ENCODE measurements at regions not wholly inside any gene's neighbourhood (a gene's known extent, or its start where the extent isn't known, plus 50 kb on each side); places are given as distances from the start of the nearest gene placed in this dataset.
"Not testable (repeated sequence)": the region's sequence is repeated elsewhere in the genome, so short reads cannot be mapped to it uniquely, and the experiment has no call there.

DNA sequence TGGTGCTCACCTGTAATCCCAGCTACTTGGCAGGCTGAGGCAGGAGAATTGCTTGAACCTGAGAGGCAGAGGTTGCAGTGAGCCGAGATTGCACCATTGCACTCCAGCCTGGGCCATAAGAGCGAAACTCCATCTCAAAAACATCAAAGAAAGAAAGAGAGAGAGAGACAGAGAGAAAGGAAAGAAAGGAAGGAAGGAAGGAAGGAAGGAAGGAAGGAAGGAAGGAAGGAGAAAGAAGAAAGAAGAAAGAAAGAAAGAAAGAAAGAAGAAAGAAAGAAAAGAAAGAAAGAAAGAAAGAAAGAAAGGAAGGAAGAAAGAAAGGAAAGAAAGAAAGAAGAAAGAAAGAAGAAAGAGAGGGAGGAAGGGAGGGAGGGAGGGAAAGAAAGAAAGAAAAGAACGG lies 69.4 kb upstream of the SLC25A33 start:
- not testable (repeated sequence) for ATAC-seq; H3K4me3 ChIP-seq; H3K4me3 Mint-ChIP-seq; H3F3A ChIP-seq (replicated peaks; ENCODE audit: low read depth); H2AFZ ChIP-seq; H4K20me1 ChIP-seq (replicated peaks; ENCODE audit: insufficient read depth); H3K27me3 Mint-ChIP-seq (ENCODE audit: insufficient read depth, low read depth, poor library complexity); H3K36me3 ChIP-seq (ENCODE audit: insufficient read depth); H3K4me1 ChIP-seq (ENCODE audit: insufficient read depth); H3K27ac ChIP-seq (ENCODE audit: low read depth); H3K9me2 ChIP-seq (ENCODE audit: insufficient read depth); H3K4me2 ChIP-seq; H3K27me3 ChIP-seq (ENCODE audit: insufficient read depth); H3K27ac Mint-ChIP-seq; DNase-seq (ENCODE audit: low spot score); H3K4me1 Mint-ChIP-seq; H3K9me3 Mint-ChIP-seq; H3K79me2 ChIP-seq (replicated peaks; ENCODE audit: insufficient read depth); H3K36me3 Mint-ChIP-seq (ENCODE audit: low read depth)

DNA sequence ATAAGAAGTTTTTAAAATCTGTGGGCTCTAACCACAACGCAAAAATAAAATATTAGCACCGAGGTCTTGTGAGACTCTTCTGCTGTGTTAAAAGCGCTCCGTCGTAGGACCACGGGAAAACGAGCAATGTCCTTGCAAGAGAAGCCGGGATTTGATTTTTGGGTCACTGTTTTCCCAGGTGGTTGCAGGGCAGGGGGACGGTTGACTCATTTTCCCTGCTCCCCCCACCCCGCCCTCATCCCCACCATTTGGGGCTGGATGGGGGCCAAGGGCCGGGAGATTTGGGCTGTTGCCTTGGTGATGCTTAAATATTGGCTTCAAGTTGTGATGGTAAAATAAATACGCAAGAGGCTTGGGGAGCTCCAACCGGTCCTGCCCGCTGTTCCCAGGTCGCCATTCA lies 67.6 kb upstream of the SLC25A33 start:
- H3K79me2 ChIP-seq (replicated peaks; ENCODE audit: insufficient read depth) = no peaks in the 10 kb centered on the region
- H3K9me2 ChIP-seq (ENCODE audit: insufficient read depth) = no peaks in the 10 kb centered on the region
- Mint-ChIP-seq H3K36me3 (ENCODE audit: low read depth) (no peaks in the 10 kb centered on the region), H3K4me3 (no peak overlapping the region), H3K4me1 (no peaks in the 10 kb centered on the region), H3K27ac (no peak overlapping the region), H3K9me3 (no peaks in the 10 kb centered on the region), H3K27me3 (ENCODE audit: insufficient read depth, low read depth, poor library complexity) (peaks cover under 1% of the 10 kb centered on the region)
- no peaks in the 10 kb centered on the region for H3K4me1 ChIP-seq (ENCODE audit: insufficient read depth)
- DNase-seq (ENCODE audit: low spot score) (no peak), ATAC-seq (no peak)
- no peaks in the 10 kb centered on the region for H3F3A ChIP-seq (replicated peaks; ENCODE audit: low read depth)
- H3K4me3 ChIP-seq = no peak overlapping the region
- H3K36me3 ChIP-seq (ENCODE audit: insufficient read depth) = no peaks in the 10 kb centered on the region
- TF ChIP-seq, protein P1, sequence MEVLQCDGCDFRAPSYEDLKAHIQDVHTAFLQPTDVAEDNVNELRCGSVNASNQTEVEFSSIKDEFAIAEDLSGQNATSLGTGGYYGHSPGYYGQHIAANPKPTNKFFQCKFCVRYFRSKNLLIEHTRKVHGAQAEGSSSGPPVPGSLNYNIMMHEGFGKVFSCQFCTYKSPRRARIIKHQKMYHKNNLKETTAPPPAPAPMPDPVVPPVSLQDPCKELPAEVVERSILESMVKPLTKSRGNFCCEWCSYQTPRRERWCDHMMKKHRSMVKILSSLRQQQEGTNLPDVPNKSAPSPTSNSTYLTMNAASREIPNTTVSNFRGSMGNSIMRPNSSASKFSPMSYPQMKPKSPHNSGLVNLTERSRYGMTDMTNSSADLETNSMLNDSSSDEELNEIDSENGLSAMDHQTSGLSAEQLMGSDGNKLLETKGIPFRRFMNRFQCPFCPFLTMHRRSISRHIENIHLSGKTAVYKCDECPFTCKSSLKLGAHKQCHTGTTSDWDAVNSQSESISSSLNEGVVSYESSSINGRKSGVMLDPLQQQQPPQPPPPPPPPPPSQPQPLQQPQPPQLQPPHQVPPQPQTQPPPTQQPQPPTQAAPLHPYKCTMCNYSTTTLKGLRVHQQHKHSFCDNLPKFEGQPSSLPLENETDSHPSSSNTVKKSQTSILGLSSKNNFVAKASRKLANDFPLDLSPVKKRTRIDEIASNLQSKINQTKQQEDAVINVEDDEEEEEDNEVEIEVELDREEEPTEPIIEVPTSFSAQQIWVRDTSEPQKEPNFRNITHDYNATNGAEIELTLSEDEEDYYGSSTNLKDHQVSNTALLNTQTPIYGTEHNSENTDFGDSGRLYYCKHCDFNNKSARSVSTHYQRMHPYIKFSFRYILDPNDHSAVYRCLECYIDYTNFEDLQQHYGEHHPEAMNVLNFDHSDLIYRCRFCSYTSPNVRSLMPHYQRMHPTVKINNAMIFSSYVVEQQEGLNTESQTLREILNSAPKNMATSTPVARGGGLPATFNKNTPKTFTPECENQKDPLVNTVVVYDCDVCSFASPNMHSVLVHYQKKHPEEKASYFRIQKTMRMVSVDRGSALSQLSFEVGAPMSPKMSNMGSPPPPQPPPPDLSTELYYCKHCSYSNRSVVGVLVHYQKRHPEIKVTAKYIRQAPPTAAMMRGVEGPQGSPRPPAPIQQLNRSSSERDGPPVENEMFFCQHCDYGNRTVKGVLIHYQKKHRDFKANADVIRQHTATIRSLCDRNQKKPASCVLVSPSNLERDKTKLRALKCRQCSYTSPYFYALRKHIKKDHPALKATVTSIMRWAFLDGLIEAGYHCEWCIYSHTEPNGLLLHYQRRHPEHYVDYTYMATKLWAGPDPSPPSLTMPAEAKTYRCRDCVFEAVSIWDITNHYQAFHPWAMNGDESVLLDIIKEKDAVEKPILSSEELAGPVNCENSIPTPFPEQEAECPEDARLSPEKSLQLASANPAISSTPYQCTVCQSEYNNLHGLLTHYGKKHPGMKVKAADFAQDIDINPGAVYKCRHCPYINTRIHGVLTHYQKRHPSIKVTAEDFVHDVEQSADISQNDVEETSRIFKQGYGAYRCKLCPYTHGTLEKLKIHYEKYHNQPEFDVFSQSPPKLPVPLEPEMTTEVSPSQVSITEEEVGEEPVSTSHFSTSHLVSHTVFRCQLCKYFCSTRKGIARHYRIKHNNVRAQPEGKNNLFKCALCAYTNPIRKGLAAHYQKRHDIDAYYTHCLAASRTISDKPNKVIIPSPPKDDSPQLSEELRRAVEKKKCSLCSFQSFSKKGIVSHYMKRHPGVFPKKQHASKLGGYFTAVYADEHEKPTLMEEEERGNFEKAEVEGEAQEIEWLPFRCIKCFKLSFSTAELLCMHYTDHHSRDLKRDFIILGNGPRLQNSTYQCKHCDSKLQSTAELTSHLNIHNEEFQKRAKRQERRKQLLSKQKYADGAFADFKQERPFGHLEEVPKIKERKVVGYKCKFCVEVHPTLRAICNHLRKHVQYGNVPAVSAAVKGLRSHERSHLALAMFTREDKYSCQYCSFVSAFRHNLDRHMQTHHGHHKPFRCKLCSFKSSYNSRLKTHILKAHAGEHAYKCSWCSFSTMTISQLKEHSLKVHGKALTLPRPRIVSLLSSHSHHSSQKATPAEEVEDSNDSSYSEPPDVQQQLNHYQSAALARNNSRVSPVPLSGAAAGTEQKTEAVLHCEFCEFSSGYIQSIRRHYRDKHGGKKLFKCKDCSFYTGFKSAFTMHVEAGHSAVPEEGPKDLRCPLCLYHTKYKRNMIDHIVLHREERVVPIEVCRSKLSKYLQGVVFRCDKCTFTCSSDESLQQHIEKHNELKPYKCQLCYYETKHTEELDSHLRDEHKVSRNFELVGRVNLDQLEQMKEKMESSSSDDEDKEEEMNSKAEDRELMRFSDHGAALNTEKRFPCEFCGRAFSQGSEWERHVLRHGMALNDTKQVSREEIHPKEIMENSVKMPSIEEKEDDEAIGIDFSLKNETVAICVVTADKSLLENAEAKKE (CRISPR knock-in tag; IDR thresholded peaks at IDR 0.05) = no peak
- TF ChIP-seq ZNF331 (CRISPR knock-in tag; IDR thresholded peaks at IDR 0.05; ENCODE audit: low read depth) = no peak
- no peak for TF ChIP-seq EZH2 (IDR thresholded peaks at IDR 0.05; ENCODE audit: low read depth, unreplicated experiment)
- TF ChIP-seq EZH2phosphoT487 (IDR thresholded peaks at IDR 0.05; ENCODE audit: unreplicated experiment) = no peak
- TF ChIP-seq JUNB (IDR thresholded peaks at IDR 0.05; ENCODE audit: unreplicated experiment) = no peak
- no peaks in the 10 kb centered on the region for H4K20me1 ChIP-seq (replicated peaks; ENCODE audit: insufficient read depth)
- H2AFZ ChIP-seq = no peak overlapping the region
- H3K4me2 ChIP-seq = no peak overlapping the region
- H3K27me3 ChIP-seq (ENCODE audit: insufficient read depth) = no peaks in the 10 kb centered on the region
- no peak overlapping the region for H3K27ac ChIP-seq (ENCODE audit: low read depth)

All from GM23338 (cell line).